ENCODE measurements at regions not wholly inside any gene's neighbourhood (a gene's known extent, or its start where the extent isn't known, plus 50 kb on each side); places are given as distances from the start of the nearest gene placed in this dataset.

DNA sequence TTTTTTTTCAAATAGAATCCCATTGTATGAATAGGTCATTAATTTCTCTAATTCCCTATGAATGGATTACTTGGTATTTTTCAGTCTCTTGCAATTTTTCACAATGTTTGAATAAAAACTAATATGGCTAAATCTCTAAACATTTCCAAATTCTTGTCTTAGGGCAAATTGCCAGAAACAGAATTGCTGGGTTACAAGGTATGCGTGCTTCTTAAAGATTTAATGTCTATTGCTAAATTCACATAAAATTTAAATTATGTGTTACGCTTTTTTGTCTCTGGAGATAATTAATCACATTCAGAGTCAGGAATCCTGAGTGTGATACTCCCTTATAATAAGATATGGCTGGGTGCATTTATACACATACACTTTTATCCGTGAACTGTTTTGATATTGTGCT is 264.5 kb upstream of the TBL1XR1 start:
- TF ChIP-seq POLR2A (IDR thresholded peaks at IDR 0.05; ENCODE audit: low read depth, low read length) (no peak), POLR2AphosphoS5 (IDR thresholded peaks at IDR 0.05; ENCODE audit: low read depth, low read length) (no peak), TAF1 (IDR thresholded peaks at IDR 0.05; ENCODE audit: borderline replicate concordance, low read depth, low read length) (no peak)
